ENCODE measurements at regions not wholly inside any gene's neighbourhood (a gene's known extent, or its start where the extent isn't known, plus 50 kb on each side); places are given as distances from the start of the nearest gene placed in this dataset.

- POLR2A ChIA-PET = no interaction called here
- 0% methylated on average over 1 of the region's 1 CpG for WGBS (ENCODE audit: low lambda C conversion rate)
- no peak for DNase-seq
- no peak overlapping the region for H3K9ac ChIP-seq
- no peaks in the 10 kb centered on the region for H3K9me2 ChIP-seq
- H3K27me3 ChIP-seq (ENCODE audit: insufficient read depth) = no peaks in the 10 kb centered on the region
- no peak for TF ChIP-seq RAD21 (IDR thresholded peaks at IDR 0.05; ENCODE audit: low read length)
- no peak for TF ChIP-seq TCF12 (IDR thresholded peaks at IDR 0.05)
- no peak for TF ChIP-seq SIN3A (IDR thresholded peaks at IDR 0.05; ENCODE audit: borderline replicate concordance, low read depth, low read length)
- TF ChIP-seq, protein P1, sequence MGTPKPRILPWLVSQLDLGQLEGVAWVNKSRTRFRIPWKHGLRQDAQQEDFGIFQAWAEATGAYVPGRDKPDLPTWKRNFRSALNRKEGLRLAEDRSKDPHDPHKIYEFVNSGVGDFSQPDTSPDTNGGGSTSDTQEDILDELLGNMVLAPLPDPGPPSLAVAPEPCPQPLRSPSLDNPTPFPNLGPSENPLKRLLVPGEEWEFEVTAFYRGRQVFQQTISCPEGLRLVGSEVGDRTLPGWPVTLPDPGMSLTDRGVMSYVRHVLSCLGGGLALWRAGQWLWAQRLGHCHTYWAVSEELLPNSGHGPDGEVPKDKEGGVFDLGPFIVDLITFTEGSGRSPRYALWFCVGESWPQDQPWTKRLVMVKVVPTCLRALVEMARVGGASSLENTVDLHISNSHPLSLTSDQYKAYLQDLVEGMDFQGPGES (IDR thresholded peaks at IDR 0.05; ENCODE audit: low read depth, low read length) = no peak
- TF ChIP-seq JUND (IDR thresholded peaks at IDR 0.05) = no peak
- H3K4me2 ChIP-seq = no peak overlapping the region
- H3K4me3 ChIP-seq (ENCODE audit: low read depth in 2 of 2, low read length in 1 of 2) = no peak overlapping the region
- no peaks in the 10 kb centered on the region for H3K79me2 ChIP-seq (ENCODE audit: insufficient read depth)
- no peaks in the 10 kb centered on the region for H3K36me3 ChIP-seq (replicated peaks in 1 of 2; ENCODE audit: control insufficient read depth in 1 of 2, insufficient read depth in 2 of 2, low read length in 1 of 2)
- H3F3A ChIP-seq (replicated peaks; ENCODE audit: insufficient read depth) = no peaks in the 10 kb centered on the region
- H3K9me3 ChIP-seq = no peaks in the 10 kb centered on the region; the same call in 1 of the 2 replicates
- no peak overlapping the region for H3K27ac ChIP-seq (ENCODE audit: low read depth in 2 of 2, low read length in 1 of 2)
- CTCF ChIA-PET = no interaction called here
- no peak overlapping the region for H2AFZ ChIP-seq (ENCODE audit: low read depth)
- no peaks in the 10 kb centered on the region for H4K20me1 ChIP-seq (ENCODE audit: insufficient read depth)
- no peaks in the 10 kb centered on the region for H3K4me1 ChIP-seq (ENCODE audit: control insufficient read depth in 1 of 2, insufficient read depth in 2 of 2, low read depth in 1 of 2, low read length in 1 of 2)
These were observed 160.3 kb upstream of the OLIG3 start for GRCh38 chr6:137654365-137654981.

- no peak for DNase-seq
- no peaks in the 10 kb centered on the region for H3K36me3 ChIP-seq (replicated peaks in 1 of 2; ENCODE audit: control insufficient read depth in 1 of 2, insufficient read depth in 2 of 2, low read length in 1 of 2)
- 31% methylated on average over 2 of the region's 2 CpGs for WGBS (ENCODE audit: low lambda C conversion rate)
- H3K9me3 ChIP-seq = no peaks in the 10 kb centered on the region; the same call in 1 of the 2 replicates
- H3F3A ChIP-seq (replicated peaks; ENCODE audit: insufficient read depth) = no peaks in the 10 kb centered on the region
- no peak overlapping the region for H3K4me2 ChIP-seq
- H3K4me3 ChIP-seq (ENCODE audit: low read depth in 2 of 2, low read length in 1 of 2) = no peak overlapping the region
- no peak overlapping the region for H3K9ac ChIP-seq
- TF ChIP-seq GATA2 (CRISPR knock-in tag; IDR thresholded peaks at IDR 0.05) = no peak
- no peak for TF ChIP-seq TAF1 (IDR thresholded peaks at IDR 0.05; ENCODE audit: borderline replicate concordance, low read depth, low read length)
- no peak for TF ChIP-seq NRF1 (IDR thresholded peaks at IDR 0.05; ENCODE audit: low read depth, low read length)
- TF ChIP-seq RCOR1 (IDR thresholded peaks at IDR 0.05; ENCODE audit: low read length) = no peak
- no peak for TF ChIP-seq JUND (IDR thresholded peaks at IDR 0.05)
- no peak for TF ChIP-seq SIN3A (IDR thresholded peaks at IDR 0.05; ENCODE audit: borderline replicate concordance, low read depth, low read length)
- no peak for TF ChIP-seq FOXM1 (IDR thresholded peaks at IDR 0.05; ENCODE audit: low read depth)
- TF ChIP-seq, protein P2, sequence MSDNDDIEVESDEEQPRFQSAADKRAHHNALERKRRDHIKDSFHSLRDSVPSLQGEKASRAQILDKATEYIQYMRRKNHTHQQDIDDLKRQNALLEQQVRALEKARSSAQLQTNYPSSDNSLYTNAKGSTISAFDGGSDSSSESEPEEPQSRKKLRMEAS (IDR thresholded peaks at IDR 0.05; ENCODE audit: low read depth) = no peak
- TF ChIP-seq TCF12 (IDR thresholded peaks at IDR 0.05) = no peak
- no peak for TF ChIP-seq USF2 (IDR thresholded peaks at IDR 0.05; ENCODE audit: borderline replicate concordance, low read depth, low read length)
- no peak for TF ChIP-seq RAD21 (IDR thresholded peaks at IDR 0.05; ENCODE audit: low read length)
- no peak for TF ChIP-seq POLR2AphosphoS5 (IDR thresholded peaks at IDR 0.05; ENCODE audit: low read depth, low read length)
- no peak for TF ChIP-seq CHD2 (IDR thresholded peaks at IDR 0.05; ENCODE audit: low read length, partially characterized antibody)
- TF ChIP-seq NFIC (IDR thresholded peaks at IDR 0.05; ENCODE audit: borderline replicate concordance) = no peak
- no peak for TF ChIP-seq RFX5 (IDR thresholded peaks at IDR 0.05; ENCODE audit: low read length)
- TF ChIP-seq USF1 (IDR thresholded peaks at IDR 0.05; ENCODE audit: borderline replicate concordance, low read depth) = no peak
- TF ChIP-seq MEF2A (IDR thresholded peaks at IDR 0.05; ENCODE audit: borderline replicate concordance, low read depth) = no peak
- TF ChIP-seq SMC3 (IDR thresholded peaks at IDR 0.05; ENCODE audit: low read depth, low read length) = no peak
- TF ChIP-seq MXI1 (IDR thresholded peaks at IDR 0.05; ENCODE audit: low read depth, low read length) = no peak
- no peak for TF ChIP-seq PBX3 (IDR thresholded peaks at IDR 0.05)
- H2AFZ ChIP-seq (ENCODE audit: low read depth) = no peak overlapping the region
- H3K27me3 ChIP-seq (ENCODE audit: insufficient read depth) = no peaks in the 10 kb centered on the region
- H3K9me2 ChIP-seq = no peaks in the 10 kb centered on the region
- CTCF ChIA-PET = no interaction called here
- H3K79me2 ChIP-seq (ENCODE audit: insufficient read depth) = no peaks in the 10 kb centered on the region
- H3K27ac ChIP-seq (ENCODE audit: low read depth in 2 of 2, low read length in 1 of 2) = no peak overlapping the region
- POLR2A ChIA-PET = no interaction called here
- no peaks in the 10 kb centered on the region for H4K20me1 ChIP-seq (ENCODE audit: insufficient read depth)
- no peaks in the 10 kb centered on the region for H3K4me1 ChIP-seq (ENCODE audit: control insufficient read depth in 1 of 2, insufficient read depth in 2 of 2, low read depth in 1 of 2, low read length in 1 of 2)
These were observed 161.1 kb upstream of the OLIG3 start for GRCh38 chr6:137655291-137655690.

All from SK-N-SH (cell line).